Spinal cord (tissue), 9 donors: ENCODE measurements at regions not wholly inside any gene's neighbourhood (a gene's known extent, or its start where the extent isn't known, plus 50 kb on each side); places are given as distances from the start of the nearest gene placed in this dataset.

ENCODE experiments used
- DNase-seq, 6 donors: peaks; one replicate each; pipeline versions ENCODE4 v3.0.0 to v3.0.0-alpha.2; 2013 to 2015; ENCODE audit warnings: low spot score in 6 of 6, low read depth in 4 of 6
- H3K27ac ChIP-seq: one replicate; pipeline ENCODE4 v1.5.1; 2013; ENCODE audit warnings: low read depth, low read length, control low read depth
- H3K27me3 ChIP-seq: one replicate; pipeline ENCODE4 v1.6.1; 2013; ENCODE audit warnings: low read length; ENCODE audit not compliant: control insufficient read depth, insufficient read depth
- H3K36me3 ChIP-seq: one replicate; pipeline ENCODE4 v1.6.1; 2013; ENCODE audit warnings: low read length; ENCODE audit not compliant: control insufficient read depth, insufficient read depth
- H3K4me1 ChIP-seq: one replicate; pipeline ENCODE4 v1.6.1; 2013; ENCODE audit warnings: low read length; ENCODE audit not compliant: control insufficient read depth, insufficient read depth
- H3K4me3 ChIP-seq: one replicate; pipeline ENCODE4 v1.5.1; 2013; ENCODE audit warnings: low read depth, low read length, control low read depth
- H3K9me3 ChIP-seq: one replicate; pipeline ENCODE4 v1.6.1; 2013; ENCODE audit warnings: low read length; ENCODE audit not compliant: control insufficient read depth, insufficient read depth
- WGBS: methylation state at CpG from one replicate; pipeline ENCODE4 v1.1.5; 2013; ENCODE audit warnings: missing lambda C conversion rate; ENCODE audit not compliant: insufficient coverage; 5-methylcytosine and 5-hydroxymethylcytosine counted together
- donor health status: healthy.

GRCh38 chr14:101354726-101355125, 206.6 kb upstream of the DIO3 start:
- no peak overlapping the region for H3K27ac ChIP-seq
- H3K9me3 ChIP-seq = peaks cover 4% of the 10 kb centered on the region
- no peak overlapping the region for H3K4me3 ChIP-seq
- no peaks in the 10 kb centered on the region for H3K27me3 ChIP-seq
- peaks cover 7% of the 10 kb centered on the region for H3K4me1 ChIP-seq
- no peak for DNase-seq
- WGBS = 92% methylated on average over 1 of the region's 2 CpGs
- H3K36me3 ChIP-seq = no peaks in the 10 kb centered on the region

DNA sequence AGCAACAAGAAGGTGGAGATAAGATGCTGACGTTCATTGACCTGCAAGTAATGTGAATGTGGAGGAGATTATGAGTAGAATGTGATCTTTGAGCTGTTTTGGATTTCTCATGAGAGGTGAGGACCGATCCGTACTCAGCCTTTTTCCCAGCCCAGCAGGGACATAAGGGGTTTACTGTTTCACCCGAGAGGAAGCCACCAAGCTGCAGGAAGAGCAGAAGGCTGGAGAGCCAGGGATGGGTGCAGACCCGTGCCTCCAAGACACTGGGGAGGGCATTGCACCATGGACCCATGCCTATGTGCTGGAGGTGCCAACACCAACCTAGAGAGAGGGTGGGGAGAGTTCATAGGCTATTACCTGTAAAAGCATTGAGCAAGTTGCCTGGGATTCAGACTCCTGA, 206.0 kb upstream of the DIO3 start:
- 89% methylated on average over 5 of the region's 5 CpGs for WGBS
- no peak for DNase-seq
- Histone ChIP-seq H3K9me3 (peaks cover 4% of the 10 kb centered on the region), H3K27me3 (no peaks in the 10 kb centered on the region), H3K4me3 (no peak overlapping the region), H3K4me1 (peaks cover 11% of the 10 kb centered on the region), H3K27ac (no peak overlapping the region), H3K36me3 (no peaks in the 10 kb centered on the region)

DNA sequence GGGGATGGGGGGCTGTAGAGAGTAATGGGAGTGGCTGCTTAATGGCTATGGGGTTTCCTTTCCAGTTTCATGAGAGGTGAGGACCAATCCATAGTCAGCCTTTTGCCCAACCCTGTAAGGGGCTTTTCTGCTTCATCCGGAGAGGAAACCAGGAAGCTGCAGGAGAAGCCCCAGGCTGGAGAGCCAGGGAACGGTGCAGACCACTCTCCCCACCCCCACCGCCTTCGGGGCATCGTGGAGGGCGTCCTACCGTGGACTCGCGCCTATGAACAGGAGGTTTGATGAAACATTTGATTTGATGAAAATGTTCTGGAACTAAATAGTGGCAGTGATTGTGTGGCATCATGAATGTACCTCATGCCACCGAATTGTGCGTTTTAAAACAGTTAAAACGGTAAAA, 204.3 kb upstream of the DIO3 start:
- DNase-seq = no peak
- Histone ChIP-seq H3K4me1 (peaks cover 18% of the 10 kb centered on the region), H3K9me3 (peaks cover 4% of the 10 kb centered on the region), H3K27ac (no peak overlapping the region), H3K36me3 (no peaks in the 10 kb centered on the region), H3K27me3 (no peaks in the 10 kb centered on the region), H3K4me3 (no peak overlapping the region)
- no CpG with 5 or more reads among the region's 12 CpGs for WGBS

GRCh38 chr14:101357559-101358319, 203.6 kb upstream of the DIO3 start:
- no peak overlapping the region for H3K27ac ChIP-seq
- H3K4me1 ChIP-seq = peaks cover 18% of the 10 kb centered on the region
- H3K4me3 ChIP-seq = no peak overlapping the region
- WGBS = 90% methylated on average over 8 of the region's 10 CpGs
- peaks cover 4% of the 10 kb centered on the region for H3K9me3 ChIP-seq
- no peaks in the 10 kb centered on the region for H3K27me3 ChIP-seq
- no peaks in the 10 kb centered on the region for H3K36me3 ChIP-seq
- DNase-seq = no peak

DNA sequence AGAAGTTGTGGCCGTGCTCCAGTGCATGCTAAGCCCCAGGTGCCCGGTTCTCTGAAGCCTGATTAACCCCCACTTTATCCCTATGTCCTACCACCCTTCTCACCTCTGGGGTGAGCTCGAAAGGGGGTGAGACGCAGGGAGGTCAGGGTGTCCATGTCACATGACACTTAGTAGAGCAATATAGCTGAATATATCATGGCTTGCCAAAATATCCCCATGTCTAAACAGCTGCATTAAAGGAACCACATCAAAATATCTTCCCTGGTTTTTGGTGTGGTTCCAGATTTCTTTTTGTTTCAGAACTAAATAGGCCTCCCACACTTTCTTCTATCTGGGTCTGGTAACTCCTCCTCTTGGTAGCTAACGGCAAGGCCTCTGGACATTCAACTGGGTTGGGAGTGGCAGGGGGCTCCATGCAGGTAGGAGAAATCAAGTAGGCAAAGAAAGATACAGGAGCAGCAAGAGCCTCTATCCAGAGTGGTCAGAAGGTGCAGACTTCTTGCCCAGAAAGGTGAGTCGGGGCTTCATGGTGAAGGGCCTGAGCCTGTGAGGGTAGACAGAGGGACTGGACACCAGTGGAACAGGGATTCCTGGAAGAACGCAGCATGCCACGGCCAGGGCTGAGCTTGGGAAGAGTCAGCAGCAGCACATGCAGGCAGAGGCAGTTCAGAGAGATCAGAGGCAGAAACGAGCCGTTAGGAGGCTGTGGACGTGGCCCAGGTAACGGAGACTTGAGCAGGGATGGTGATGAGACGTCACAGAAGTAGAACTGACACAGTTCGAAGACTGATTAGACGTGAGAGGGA, 202.8 kb upstream of the DIO3 start:
- Histone ChIP-seq H3K4me1 (peaks cover 18% of the 10 kb centered on the region), H3K4me3 (no peak overlapping the region), H3K27ac (no peak overlapping the region), H3K36me3 (no peaks in the 10 kb centered on the region), H3K9me3 (peaks cover 4% of the 10 kb centered on the region), H3K27me3 (no peaks in the 10 kb centered on the region)
- DNase-seq = no peak
- WGBS = 94% methylated on average over 11 of the region's 15 CpGs

GRCh38 chr14:101359221-101360053, 201.9 kb upstream of the DIO3 start:
- Histone ChIP-seq H3K27ac (no peak overlapping the region), H3K4me1 (peaks cover 26% of the 10 kb centered on the region), H3K27me3 (no peaks in the 10 kb centered on the region), H3K4me3 (no peak overlapping the region), H3K9me3 (peaks cover 2% of the 10 kb centered on the region), H3K36me3 (no peaks in the 10 kb centered on the region)
- peak in 1 of 6 donors; percentile 54 for DNase-seq
- 71% methylated on average over 19 of the region's 19 CpGs for WGBS

DNA sequence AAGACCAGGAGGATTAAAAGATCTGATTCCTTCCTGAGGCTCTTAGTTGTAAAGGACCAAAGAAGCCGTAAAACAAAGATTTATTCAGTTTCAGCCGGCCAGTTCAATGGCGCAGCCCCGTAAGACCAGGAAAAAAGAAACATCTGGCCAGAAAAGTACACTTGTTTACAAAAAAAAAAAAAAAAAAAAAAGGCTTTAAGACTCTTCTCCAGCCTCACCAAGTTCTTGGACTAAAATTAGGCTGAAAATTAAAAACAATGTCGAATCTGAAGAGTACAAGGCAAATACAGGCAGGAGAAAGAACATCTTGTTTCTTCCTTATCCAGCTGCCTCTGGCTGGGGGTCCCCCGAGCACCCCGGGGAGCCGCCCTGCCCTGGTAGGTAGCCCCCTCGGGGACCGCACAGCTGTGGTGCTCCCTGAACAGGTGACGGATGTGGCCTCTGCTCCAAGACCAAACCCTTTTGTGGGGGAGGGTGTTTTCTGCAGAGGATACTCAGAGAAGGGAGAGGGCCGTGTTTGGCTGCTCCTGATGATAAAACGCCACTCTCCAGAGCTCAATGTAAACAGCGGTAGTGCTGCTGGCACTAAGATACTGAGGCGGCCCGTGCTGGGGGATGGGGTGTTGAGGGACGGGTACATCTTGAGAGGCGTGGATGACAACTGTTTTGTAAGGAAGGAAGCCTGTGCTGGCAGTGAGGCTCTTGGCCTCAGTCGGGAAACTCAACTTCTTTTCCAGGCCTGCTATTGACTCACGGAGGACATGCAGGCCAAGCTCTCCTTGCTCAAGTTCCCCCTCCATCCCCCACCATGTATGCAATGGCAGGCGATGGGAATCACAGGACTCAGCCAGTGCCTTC, 201.0 kb upstream of the DIO3 start:
- DNase-seq = no peak
- WGBS = 48% methylated on average over 14 of the region's 21 CpGs
- Histone ChIP-seq H3K4me1 (peaks cover 34% of the 10 kb centered on the region), H3K4me3 (no peak overlapping the region), H3K27me3 (peaks cover 2% of the 10 kb centered on the region), H3K36me3 (no peaks in the 10 kb centered on the region), H3K27ac (no peak overlapping the region), H3K9me3 (no peaks in the 10 kb centered on the region)

- Histone ChIP-seq H3K27me3 (peaks cover 2% of the 10 kb centered on the region), H3K27ac (no peak overlapping the region), H3K4me1 (peaks cover 38% of the 10 kb centered on the region), H3K9me3 (no peaks in the 10 kb centered on the region), H3K4me3 (no peak overlapping the region), H3K36me3 (no peaks in the 10 kb centered on the region)
- 92% methylated on average over 16 of the region's 16 CpGs for WGBS
- no peak for DNase-seq
These were observed 200.3 kb upstream of the DIO3 start for GRCh38 chr14:101361044-101361443.
